ENCODE measurements at regions not wholly inside any gene's neighbourhood (a gene's known extent, or its start where the extent isn't known, plus 50 kb on each side); places are given as distances from the start of the nearest gene placed in this dataset.

DNA sequence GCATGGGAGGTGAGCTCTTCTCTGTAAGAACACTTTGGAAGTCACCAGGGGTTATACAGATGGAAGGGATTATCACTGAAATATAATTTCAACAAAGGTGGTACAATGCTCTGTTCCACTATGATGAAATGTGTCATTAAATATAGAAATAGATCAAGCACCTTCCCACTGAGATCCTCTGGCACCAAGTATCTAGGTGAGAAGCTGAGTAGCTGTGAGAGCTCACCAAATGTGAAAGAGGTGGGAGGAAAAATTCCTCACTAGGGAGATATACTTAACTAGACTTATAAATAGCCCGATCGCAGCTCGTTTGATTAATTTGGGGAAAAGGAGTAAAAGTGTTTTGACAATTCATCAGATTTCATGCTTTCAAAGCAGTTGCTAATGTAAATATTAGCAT lies 247.6 kb downstream of the SMAD2 start:
- 80 to 86% methylated on average over 3 of the region's 3 CpGs for WGBS, 2 donors
- DNase-seq (ENCODE audit: low spot score in 2 of 2), result no peak
- H3K4me3 ChIP-seq, result no peak overlapping the region
- H3K27ac ChIP-seq, result no peak overlapping the region
- no peaks in the 10 kb centered on the region for H3K9me3 ChIP-seq
- no peaks in the 10 kb centered on the region for H3K27me3 ChIP-seq
- H3K36me3 ChIP-seq, result no peaks in the 10 kb centered on the region
- no peaks in the 10 kb centered on the region for H3K4me1 ChIP-seq
- TF ChIP-seq, protein P1, sequence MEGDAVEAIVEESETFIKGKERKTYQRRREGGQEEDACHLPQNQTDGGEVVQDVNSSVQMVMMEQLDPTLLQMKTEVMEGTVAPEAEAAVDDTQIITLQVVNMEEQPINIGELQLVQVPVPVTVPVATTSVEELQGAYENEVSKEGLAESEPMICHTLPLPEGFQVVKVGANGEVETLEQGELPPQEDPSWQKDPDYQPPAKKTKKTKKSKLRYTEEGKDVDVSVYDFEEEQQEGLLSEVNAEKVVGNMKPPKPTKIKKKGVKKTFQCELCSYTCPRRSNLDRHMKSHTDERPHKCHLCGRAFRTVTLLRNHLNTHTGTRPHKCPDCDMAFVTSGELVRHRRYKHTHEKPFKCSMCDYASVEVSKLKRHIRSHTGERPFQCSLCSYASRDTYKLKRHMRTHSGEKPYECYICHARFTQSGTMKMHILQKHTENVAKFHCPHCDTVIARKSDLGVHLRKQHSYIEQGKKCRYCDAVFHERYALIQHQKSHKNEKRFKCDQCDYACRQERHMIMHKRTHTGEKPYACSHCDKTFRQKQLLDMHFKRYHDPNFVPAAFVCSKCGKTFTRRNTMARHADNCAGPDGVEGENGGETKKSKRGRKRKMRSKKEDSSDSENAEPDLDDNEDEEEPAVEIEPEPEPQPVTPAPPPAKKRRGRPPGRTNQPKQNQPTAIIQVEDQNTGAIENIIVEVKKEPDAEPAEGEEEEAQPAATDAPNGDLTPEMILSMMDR (IDR thresholded peaks at IDR 0.05), result no peak
- TF ChIP-seq EP300 (IDR thresholded peaks at IDR 0.05) (no peak), POLR2A (IDR thresholded peaks at IDR 0.05) (no peak)

DNA sequence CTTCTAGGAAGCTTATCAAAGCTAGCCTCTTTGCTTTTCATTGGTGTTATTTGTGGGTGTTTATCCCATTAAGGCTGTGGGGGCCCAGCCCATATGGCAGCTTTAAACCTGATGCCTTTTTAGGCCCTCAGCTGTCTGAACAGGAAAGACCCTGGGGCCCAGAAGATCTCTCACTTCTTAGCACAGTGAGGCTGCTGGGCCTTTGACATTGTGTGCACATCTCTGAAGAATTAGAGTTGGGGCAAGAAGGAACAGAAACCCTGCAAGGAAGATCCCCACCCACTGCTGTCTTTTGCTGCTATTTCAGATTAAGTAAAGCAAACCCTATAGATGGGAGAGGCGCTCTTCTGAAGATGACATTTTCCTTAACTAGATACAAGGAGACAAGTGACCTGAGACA lies 250.0 kb downstream of the SMAD2 start:
- H3K27ac ChIP-seq, result no peak overlapping the region
- TF ChIP-seq POLR2A (IDR thresholded peaks at IDR 0.05) (no peak), EP300 (IDR thresholded peaks at IDR 0.05) (no peak)
- TF ChIP-seq, protein P1 (IDR thresholded peaks at IDR 0.05), result no peak
- DNase-seq (ENCODE audit: low spot score in 2 of 2), result no peak
- 90 to 96% methylated on average over 1 of the region's 1 CpG for WGBS, 2 donors
- H3K9me3 ChIP-seq, result no peaks in the 10 kb centered on the region
- no peak overlapping the region for H3K4me3 ChIP-seq
- H3K36me3 ChIP-seq, result no peaks in the 10 kb centered on the region
- H3K27me3 ChIP-seq, result no peaks in the 10 kb centered on the region
- no peaks in the 10 kb centered on the region for H3K4me1 ChIP-seq

DNA sequence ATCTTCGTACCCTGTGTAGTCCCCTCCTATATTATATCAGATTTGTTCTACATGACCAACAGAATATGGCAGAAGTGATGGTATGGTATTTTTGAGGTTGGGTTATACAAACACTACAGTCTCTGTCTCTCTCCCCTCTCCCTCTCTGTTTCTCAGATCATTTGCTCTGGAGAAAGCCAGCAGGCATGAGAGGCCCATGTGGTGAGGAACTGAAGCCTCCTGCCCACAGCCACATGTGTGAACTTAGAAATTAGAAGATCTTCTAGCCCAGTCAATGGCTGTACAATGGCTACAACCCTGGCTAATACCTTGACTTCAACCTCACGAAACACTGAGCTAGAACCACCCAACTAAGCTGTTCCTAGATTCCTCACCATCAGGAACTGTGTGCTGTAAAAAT lies 250.6 kb downstream of the SMAD2 start:
- H3K27me3 ChIP-seq, result no peaks in the 10 kb centered on the region
- DNase-seq (ENCODE audit: low spot score in 2 of 2), result no peak
- WGBS, 2 donors, result 87 to 91% methylated on average over 2 of the region's 2 CpGs
- no peak overlapping the region for H3K27ac ChIP-seq
- no peaks in the 10 kb centered on the region for H3K36me3 ChIP-seq
- TF ChIP-seq, protein P1 (IDR thresholded peaks at IDR 0.05), result no peak
- TF ChIP-seq POLR2A (IDR thresholded peaks at IDR 0.05), result no peak
- no peak for TF ChIP-seq EP300 (IDR thresholded peaks at IDR 0.05)
- no peak overlapping the region for H3K4me3 ChIP-seq
- no peaks in the 10 kb centered on the region for H3K4me1 ChIP-seq
- no peaks in the 10 kb centered on the region for H3K9me3 ChIP-seq

DNA sequence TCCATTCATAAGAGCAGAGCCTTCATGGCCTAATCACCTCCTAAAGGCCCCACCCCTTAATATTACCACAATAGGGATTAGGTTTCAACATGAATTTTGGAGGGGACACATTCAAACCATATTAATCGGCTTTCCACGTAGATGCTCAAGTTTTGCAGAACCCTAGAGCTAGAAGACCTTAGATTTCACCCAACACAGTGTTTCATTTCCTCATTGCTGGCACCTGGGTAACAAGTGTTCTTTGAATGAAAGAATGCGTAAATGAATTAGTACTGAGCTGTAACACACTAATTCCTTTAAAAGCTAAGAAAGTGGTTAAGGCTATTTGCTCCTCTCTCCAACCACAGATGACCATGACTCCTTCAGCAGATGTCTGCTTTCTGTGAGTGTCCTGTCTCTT lies 252.5 kb downstream of the SMAD2 start:
- TF ChIP-seq, protein P1 (IDR thresholded peaks at IDR 0.05), result no peak
- H3K9me3 ChIP-seq, result no peaks in the 10 kb centered on the region
- H3K27me3 ChIP-seq, result no peaks in the 10 kb centered on the region
- H3K4me1 ChIP-seq, result no peaks in the 10 kb centered on the region
- DNase-seq (ENCODE audit: low spot score in 2 of 2), result no peak
- H3K4me3 ChIP-seq, result no peak overlapping the region
- H3K27ac ChIP-seq, result no peak overlapping the region
- WGBS, 2 donors, result 93 to 94% methylated on average over 3 of the region's 3 CpGs
- no peaks in the 10 kb centered on the region for H3K36me3 ChIP-seq

DNA sequence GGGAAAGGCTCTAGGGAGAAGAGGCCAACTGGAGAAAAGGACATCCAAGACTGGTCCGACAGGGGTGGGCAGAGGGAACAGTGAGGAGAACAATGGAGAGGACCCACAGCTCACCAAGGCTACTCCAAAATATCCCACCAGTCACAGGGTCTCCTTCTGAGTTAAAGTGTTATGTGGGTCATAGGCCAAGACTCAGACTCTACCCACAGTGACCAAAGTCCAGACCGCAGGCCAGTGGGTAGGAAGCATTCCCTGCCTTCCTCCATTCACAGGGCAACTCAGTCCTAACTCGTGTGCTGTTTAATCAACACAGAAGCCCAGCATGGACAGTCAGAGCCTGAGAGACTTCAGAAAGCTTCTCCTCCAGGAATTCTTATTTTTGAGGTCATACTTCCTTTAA lies 260.6 kb downstream of the SMAD2 start:
- no peaks in the 10 kb centered on the region for H3K9me3 ChIP-seq
- WGBS, 2 donors, result 71 to 81% methylated on average over 3 of the region's 3 CpGs
- H3K4me3 ChIP-seq, result no peak overlapping the region
- TF ChIP-seq, protein P1 (IDR thresholded peaks at IDR 0.05), result no peak
- TF ChIP-seq EP300 (IDR thresholded peaks at IDR 0.05) (no peak), POLR2A (IDR thresholded peaks at IDR 0.05) (no peak)
- H3K27me3 ChIP-seq, result no peaks in the 10 kb centered on the region
- DNase-seq (ENCODE audit: low spot score in 2 of 2), result no peak
- H3K36me3 ChIP-seq, result no peaks in the 10 kb centered on the region
- no peaks in the 10 kb centered on the region for H3K4me1 ChIP-seq
- H3K27ac ChIP-seq, result no peak overlapping the region

All from tibial nerve (tissue), 4 donors.